Right lobe of liver (tissue), 6 donors: ENCODE measurements at regions not wholly inside any gene's neighbourhood (a gene's known extent, or its start where the extent isn't known, plus 50 kb on each side); places are given as distances from the start of the nearest gene placed in this dataset.

Experiments used
- ATAC-seq, 4 donors: fragments of 200-7000 bp; cut with Tn5 transposase; one replicate each; pipeline ENCODE4 v1.9.1; 2020; ENCODE audit warnings: mild to moderate bottlenecking in 4 of 4, moderate library complexity in 4 of 4
- DNase-seq, 3 donors: peaks; one replicate each; pipeline ENCODE4 v3.0.0-alpha.2; 2020
- H3K27ac ChIP-seq, 3 donors: fragments of 200-600 bp; one replicate each; pipeline ENCODE4 v1.8.0; 2022
- H3K27me3 ChIP-seq, 2 donors: fragments of 200-600 bp; one replicate each; pipeline ENCODE4 v1.8.0; 2022
- H3K36me3 ChIP-seq, 4 donors: fragments of 200-600 bp; sonication (generic) in 1 of 4; one replicate each; pipeline versions ENCODE4 v1.5.1 to v1.8.0; 2017 to 2022; ENCODE audit warnings: control low read depth in 1 of 4
- H3K4me1 ChIP-seq, 4 donors: fragments of 200-600 bp; sonication (generic) in 1 of 4; one replicate each; pipeline versions ENCODE4 v1.5.1 to v1.8.0; 2017 to 2022; ENCODE audit warnings: control low read depth in 1 of 4
- H3K4me3 ChIP-seq, 3 donors: fragments of 200-600 bp; one replicate each; pipeline ENCODE4 v1.8.0; 2022
- H3K9me3 ChIP-seq, 4 donors: fragments of 200-600 bp; sonication (generic) in 1 of 4; one replicate each; pipeline versions ENCODE4 v1.5.1 to v1.8.0; 2017 to 2022; ENCODE audit warnings: control low read depth in 1 of 4
- CTCF ChIP-seq, 4 donors: fragments of 200-600 bp in 3 of 4; fragments of 450-650 bp in 1 of 4; IDR thresholded peaks; one replicate each; pipeline versions ENCODE4 v1.5.1 to v1.8.0; 2016 to 2022; ENCODE audit warnings: antibody characterized with exemption in 4 of 4, mild to moderate bottlenecking in 2 of 4
- POLR2A ChIP-seq: fragments of 450-650 bp; IDR thresholded peaks from one replicate; pipeline ENCODE4 v1.6.1; 2017; ENCODE audit warnings: antibody characterized with exemption, mild to moderate bottlenecking
- WGBS: methylation state at CpG from one replicate; pipeline ENCODE4 v1.1.6; 2018; ENCODE audit warnings: low coverage, low lambda C conversion rate; ENCODE audit not compliant: insufficient coverage; ENCODE audit errors: missing lambda C conversion rate; 5-methylcytosine and 5-hydroxymethylcytosine counted together
- intact Hi-C, 2 donors: fragments of 100-400 bp; cut with DNase I; formaldehyde crosslinking; loops; one replicate each; pipeline versions ENCODE4 v1.11.2 to v1.14.1; 2022
- donor health status: DM: no; HTN: yes; CAD: no.
- donor health status: DM: no; HTN: no; CAD: no.
- donor health status: DM: no; HTN: no; CAD: no.
- donor health status: DM: no; HTN: yes; CAD: no.
- donor health status: DM: no; HTN: yes; CAD: no.

GRCh38 chr2:7931808-7932207 lies 750.0 kb upstream of the ID2 start:
- 74% methylated on average over 4 of the region's 4 CpGs for WGBS
- intact Hi-C loops = no loop called here
- ATAC-seq = no peak
- Histone ChIP-seq H3K9me3 (no peaks in the 10 kb centered on the region), H3K4me3 (no peak overlapping the region), H3K4me1 (no peaks in the 10 kb centered on the region), H3K27me3 (no peaks in the 10 kb centered on the region), H3K27ac (no peak overlapping the region), H3K36me3 (no peaks in the 10 kb centered on the region)
- no peak for TF ChIP-seq POLR2A
- TF ChIP-seq CTCF (IDR thresholded peaks at IDR 0.05) = no peak
- no peak for DNase-seq

- no peaks in the 10 kb centered on the region for H3K27me3 ChIP-seq
- H3K36me3 ChIP-seq = no peaks in the 10 kb centered on the region
- intact Hi-C loops = no loop called here
- TF ChIP-seq CTCF (IDR thresholded peaks at IDR 0.05) = no peak
- TF ChIP-seq POLR2A = no peak
- H3K4me3 ChIP-seq = no peak overlapping the region
- DNase-seq = no peak
- H3K27ac ChIP-seq = no peak overlapping the region
- ATAC-seq = no peak
- no peaks in the 10 kb centered on the region for H3K4me1 ChIP-seq
- WGBS = 64% methylated on average over 1 of the region's 1 CpG
- no peaks in the 10 kb centered on the region for H3K9me3 ChIP-seq
These were observed 748.2 kb upstream of the ID2 start for GRCh38 chr2:7933672-7934071.

- no peak for TF ChIP-seq POLR2A
- TF ChIP-seq CTCF (IDR thresholded peaks at IDR 0.05) = no peak
- Histone ChIP-seq H3K4me3 (no peak overlapping the region), H3K27ac (no peak overlapping the region), H3K36me3 (no peaks in the 10 kb centered on the region), H3K4me1 (no peaks in the 10 kb centered on the region), H3K27me3 (no peaks in the 10 kb centered on the region), H3K9me3 (no peaks in the 10 kb centered on the region)
- intact Hi-C loops = no loop called here
- ATAC-seq (no peak), DNase-seq (no peak)
- 76% methylated on average over 4 of the region's 4 CpGs for WGBS
These were observed 747.4 kb upstream of the ID2 start for GRCh38 chr2:7934476-7934875.

GRCh38 chr2:7937082-7937481 lies 744.8 kb upstream of the ID2 start:
- H3K4me3 ChIP-seq = no peak overlapping the region
- no peak for TF ChIP-seq POLR2A
- TF ChIP-seq CTCF (IDR thresholded peaks at IDR 0.05) = no peak
- H3K4me1 ChIP-seq = no peaks in the 10 kb centered on the region
- H3K9me3 ChIP-seq = no peaks in the 10 kb centered on the region
- intact Hi-C loops = no loop called here
- H3K36me3 ChIP-seq = no peaks in the 10 kb centered on the region
- no peak for ATAC-seq
- no peak overlapping the region for H3K27ac ChIP-seq
- WGBS = 91% methylated on average over 1 of the region's 1 CpG
- no peaks in the 10 kb centered on the region for H3K27me3 ChIP-seq
- no peak for DNase-seq

- TF ChIP-seq POLR2A = no peak
- no peak for TF ChIP-seq CTCF (IDR thresholded peaks at IDR 0.05)
- Histone ChIP-seq H3K4me1 (no peaks in the 10 kb centered on the region), H3K9me3 (no peaks in the 10 kb centered on the region), H3K27ac (no peak overlapping the region), H3K4me3 (no peak overlapping the region), H3K36me3 (no peaks in the 10 kb centered on the region), H3K27me3 (no peaks in the 10 kb centered on the region)
- intact Hi-C loops = no loop called here
- WGBS = 80% methylated on average over 3 of the region's 3 CpGs
- DNase-seq (no peak), ATAC-seq (no peak)
These were observed 741.1 kb upstream of the ID2 start for GRCh38 chr2:7940723-7941122.
